Hypothalamus (tissue), 51 donors: ENCODE measurements at regions not wholly inside any gene's neighbourhood (a gene's known extent, or its start where the extent isn't known, plus 50 kb on each side); places are given as distances from the start of the nearest gene placed in this dataset.
"Not testable (repeated sequence)": the region's sequence is repeated elsewhere in the genome, so short reads cannot be mapped to it uniquely, and the experiment has no call there.

Experiments
- DNase-seq, 51 donors: peaks; one replicate each; lab custom pipeline; 2025; lab: John Stamatoyannopoulos, UW

GRCh38 chr2:47295981-47296635, 73.0 kb upstream of the EPCAM start:
- peak in 2 of 51 donors; percentile 13 to 17 for DNase-seq

GRCh38 chr2:47295131-47295980, 73.8 kb upstream of the EPCAM start:
- DNase-seq: peak in 1 of 51 donors; percentile 14

GRCh38 chr2:47293976-47294375, 75.1 kb upstream of the EPCAM start:
- DNase-seq: no peak

DNA sequence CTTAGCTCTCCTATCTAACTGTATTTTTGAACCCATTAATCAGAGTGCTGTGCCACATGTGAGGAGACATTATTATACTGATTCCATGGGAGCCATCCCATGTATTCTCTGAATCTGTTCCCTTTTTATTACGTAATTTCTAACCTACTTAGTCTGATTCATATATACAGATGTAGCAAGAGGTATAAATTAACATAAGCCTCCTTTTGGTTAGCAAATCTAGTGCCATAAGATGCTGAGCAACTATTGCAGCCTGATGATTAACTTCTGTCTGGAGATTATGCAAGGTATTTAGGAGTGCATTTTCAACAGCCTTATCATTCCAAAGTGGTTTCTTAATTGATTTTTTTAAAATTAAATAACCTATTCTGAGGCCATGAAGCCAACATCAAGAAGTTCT, 80.2 kb upstream of the EPCAM start:
- DNase-seq: no peak

- DNase-seq: no peak
Observed at GRCh38 chr2:47283659-47284058, 85.5 kb upstream of the EPCAM start.

DNA sequence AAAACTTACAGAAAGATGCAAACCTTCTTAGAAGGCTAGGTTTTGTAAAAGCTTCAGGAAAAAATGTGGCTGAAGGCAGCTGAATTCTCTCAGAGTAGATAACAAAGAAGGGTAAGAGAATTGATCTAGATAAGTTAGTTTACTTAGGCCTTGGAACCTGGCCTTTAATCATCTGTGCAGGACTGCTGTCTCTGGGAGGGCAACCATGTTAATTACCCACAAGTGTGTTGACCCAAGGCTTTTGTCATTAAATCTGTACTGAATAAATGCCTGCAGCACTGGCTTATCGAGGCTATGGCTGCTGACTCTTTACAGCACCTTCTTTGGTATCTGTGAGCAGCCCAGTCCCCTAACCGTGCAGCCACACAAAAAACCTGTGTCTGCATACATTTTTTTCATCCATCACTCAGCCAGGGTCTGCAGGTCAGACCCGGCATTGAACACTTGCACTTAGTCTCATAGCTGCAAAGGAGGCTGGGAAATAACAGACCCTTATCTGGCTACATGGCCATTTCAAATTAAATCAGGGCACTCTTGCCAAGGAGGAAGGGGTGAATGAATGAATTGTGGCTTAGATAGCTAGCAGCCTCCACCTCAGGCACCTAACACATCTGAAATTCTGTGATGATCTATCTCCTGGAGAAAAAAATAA, 86.4 kb upstream of the EPCAM start:
- no peak for DNase-seq

GRCh38 chr2:47279525-47279924, 89.6 kb upstream of the EPCAM start:
- not testable (repeated sequence) for DNase-seq

- DNase-seq: no peak
Observed at GRCh38 chr2:47277987-47278386, 91.1 kb upstream of the EPCAM start.

DNA sequence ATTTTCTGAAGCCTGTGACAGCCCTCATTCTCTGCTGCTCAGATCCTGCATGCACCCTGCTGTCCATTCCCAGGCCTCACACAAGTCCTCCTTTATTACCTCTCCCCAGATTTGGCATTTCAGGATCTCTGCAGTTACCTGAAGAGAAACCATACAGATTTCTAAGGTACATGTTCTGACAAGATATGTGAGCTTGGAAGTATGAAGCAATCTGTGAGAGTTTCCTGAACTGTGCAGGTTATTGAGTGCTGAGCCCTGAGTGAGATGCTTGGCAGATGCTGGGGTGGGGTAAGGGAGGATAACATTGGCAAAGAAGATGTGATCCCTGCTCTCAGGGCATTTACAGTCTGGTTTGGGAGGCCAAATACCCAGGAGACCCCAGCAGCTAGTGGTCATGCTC, 91.9 kb upstream of the EPCAM start:
- no peak for DNase-seq

- DNase-seq: no peak
Observed at GRCh38 chr2:47276061-47276460, 93.0 kb upstream of the EPCAM start.

DNA sequence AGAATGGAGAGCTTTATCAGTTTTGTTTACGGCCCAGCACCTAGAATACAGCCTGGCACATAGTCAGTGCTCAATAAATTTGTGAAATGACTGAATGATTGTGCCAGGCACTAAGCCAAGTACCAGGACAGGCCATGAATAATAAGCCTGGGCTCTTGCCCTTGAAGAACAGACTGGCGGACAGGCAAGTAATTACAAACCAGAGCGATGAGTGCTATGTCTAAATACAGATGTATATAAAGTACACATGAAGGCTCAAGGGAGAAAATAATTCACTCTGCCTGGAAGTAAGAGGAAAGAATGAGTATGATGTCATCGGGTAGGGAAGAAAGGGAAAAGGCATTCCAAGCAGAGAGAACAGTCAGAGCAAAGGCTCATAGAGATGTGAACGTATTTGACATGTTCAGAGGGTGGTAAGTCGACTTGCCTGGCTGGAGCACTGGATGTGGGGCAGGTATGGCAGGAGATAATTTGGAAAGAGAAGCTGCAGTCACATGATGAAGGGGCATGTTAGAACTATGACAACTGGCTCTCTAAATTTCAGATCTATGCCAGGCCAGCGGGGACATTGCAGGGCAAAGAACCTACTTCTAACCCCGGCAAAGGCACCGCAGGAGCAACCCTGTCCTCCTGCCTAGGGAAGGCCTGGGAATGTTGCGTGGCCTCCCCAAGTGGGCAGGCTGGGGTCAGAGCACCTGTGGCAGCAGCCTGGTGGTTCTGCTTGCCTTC, 94.9 kb upstream of the EPCAM start:
- peak in 4 of 51 donors; percentile 9 to 43 (median 34) for DNase-seq

DNA sequence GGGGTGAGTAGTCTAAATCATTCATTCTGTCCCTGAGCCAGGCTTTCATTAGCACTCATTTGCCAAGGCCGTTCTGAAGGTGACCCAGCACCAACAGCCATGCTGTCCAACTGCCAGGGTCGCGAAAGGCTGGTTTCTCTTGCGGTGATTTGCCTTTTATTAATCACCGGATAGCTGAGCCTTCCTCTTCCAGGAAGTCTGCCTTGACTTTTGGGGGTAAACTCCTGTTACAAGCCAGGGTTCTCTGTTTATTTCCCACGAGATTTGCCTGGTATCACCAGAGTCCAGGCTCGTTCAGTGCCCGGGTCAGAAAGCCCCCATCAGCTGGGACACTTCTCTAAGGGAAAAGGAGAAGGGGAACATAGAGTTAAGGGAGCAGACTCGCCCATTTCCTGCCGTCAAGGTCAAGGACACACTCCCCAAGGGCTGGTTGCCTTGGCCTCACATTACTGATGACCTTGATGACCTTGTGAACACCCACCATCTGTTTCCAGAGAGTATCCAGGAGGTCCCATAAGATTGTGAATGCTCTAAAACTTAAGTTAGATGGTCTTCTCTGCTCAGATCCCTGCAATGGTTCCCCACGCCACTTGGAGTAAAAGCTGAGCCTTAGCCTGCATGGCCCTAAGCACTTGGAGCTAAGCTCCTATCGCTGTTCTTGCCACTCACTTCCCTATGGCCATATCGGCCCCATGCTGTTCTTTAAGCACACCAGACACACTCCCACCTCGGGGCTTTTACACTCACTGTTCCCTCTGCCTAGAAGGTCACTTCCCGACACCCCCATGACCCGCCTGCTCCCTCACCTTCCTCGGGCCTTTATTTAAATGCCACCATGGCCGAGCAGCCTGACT, 96.0 kb upstream of the EPCAM start:
- DNase-seq: no peak

DNA sequence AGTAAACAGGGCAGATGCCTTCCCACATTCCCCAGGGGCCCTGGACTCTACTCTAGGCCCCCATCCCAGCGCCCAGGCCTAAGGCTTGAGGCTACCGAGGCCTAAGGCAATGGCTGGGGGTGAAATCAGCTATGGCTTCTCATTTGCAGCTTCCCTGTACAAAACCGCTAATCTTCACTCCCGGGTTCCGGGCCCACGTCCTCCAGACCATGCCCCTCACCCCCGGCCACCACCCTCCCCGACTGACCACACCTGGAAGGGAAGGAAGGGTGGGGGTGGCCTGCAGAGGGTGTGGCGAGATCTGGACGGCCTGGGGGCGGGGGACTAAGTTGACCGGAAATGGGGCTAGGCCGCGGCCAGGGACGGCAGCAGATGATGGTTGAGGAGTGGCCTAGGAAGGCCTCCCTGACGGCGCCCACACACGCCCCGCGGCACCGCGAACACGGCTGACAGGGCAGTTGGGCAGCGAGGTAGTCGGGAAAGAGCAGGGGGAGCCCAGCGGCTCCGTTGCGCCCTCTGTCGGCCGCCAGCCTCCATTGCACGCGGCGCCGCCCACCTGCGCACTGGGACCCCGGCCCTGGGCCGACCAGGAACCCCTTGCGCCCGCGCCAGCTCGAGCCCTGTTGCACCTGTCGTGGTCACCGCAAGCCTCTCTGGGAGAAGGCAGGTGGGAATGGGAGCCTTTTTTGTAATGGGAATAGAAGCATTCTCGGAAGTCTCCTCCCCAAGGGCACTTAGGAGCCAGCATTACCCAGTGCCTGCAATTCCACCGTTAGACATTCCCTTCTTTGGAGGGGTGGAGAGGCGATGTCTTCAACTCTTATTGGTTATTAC, 95.9 kb upstream of the CALM2 start:
- peak in 43 of 51 donors; percentile 15 to 76 (median 46) for DNase-seq

DNA sequence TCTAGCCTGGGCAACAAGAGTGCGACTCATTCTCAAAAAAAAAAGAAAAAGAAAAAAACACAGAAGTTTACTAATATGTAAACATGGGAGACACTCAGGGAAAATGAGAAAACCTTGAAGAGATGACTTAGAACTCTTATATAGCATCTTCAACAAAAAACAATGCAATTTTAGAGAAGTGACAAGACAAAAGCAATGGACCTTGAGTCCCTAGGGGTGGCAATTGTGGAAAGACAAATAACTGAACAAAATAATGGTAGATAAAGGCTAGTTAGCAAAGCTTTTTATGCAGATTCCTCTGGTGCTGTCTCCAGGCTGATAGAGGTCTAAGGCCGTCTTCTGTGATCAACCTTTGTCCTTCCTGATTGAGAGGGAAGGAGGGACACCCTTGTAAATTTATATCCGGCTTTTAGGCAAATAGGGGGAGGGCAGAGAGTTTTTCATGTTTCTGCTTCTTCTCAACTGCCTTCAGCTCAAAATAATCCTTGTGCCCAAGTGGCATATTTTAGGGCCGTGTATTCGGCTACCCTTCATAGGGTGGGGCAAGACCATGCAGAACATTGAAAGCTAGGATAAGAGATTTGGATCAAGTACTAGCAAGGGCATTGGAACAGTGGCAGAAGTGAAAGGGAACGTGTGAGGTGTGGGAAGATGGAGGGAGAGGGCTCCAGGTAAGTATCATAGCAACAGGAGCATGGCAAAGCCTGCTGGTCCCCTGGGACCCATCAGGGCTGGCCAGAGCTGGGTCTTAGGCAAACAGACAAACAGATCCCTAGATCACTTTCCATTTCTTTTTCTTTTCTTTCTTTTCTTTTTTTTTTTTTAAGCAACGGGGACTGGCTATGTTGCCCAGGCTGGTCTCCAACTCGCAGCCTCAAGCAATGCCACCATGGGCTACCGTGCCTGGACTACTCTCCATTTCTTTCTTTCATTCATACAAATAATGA, 95.0 kb upstream of the CALM2 start:
- no peak for DNase-seq

DNA sequence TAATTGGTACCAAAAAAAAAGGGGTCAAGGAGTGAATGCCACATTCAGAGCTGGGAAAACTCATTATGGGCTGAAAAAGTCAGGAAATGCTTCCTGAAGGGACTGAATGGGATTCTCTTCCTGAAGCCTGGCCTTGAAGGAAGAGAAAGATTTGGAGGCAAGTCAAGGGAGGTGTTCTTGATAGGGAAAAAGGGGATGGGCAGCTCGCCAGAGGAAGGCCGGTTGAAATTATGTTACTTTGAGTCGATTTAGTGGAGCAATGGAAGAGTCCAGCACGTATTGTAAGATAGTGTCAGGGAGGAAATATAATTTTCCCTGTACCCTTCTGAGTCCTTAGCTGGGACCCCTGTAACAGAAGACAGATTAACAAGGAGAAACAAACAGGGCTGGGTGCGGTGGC, 94.1 kb upstream of the CALM2 start:
- DNase-seq: no peak

- DNase-seq: peak in 9 of 51 donors; percentile 10 to 64 (median 38)
Observed at GRCh38 chr2:47269316-47270232, 93.3 kb upstream of the CALM2 start.

GRCh38 chr2:47267711-47268086, 91.4 kb upstream of the CALM2 start:
- no peak for DNase-seq
